ENCODE measurements at regions not wholly inside any gene's neighbourhood (a gene's known extent, or its start where the extent isn't known, plus 50 kb on each side); places are given as distances from the start of the nearest gene placed in this dataset.

GRCh38 chr4:15294202-15294601 lies 133.6 kb upstream of the C1QTNF7 start:
- no peak overlapping the region for H2AFZ ChIP-seq (ENCODE audit: low read depth, low read length)
- no peak overlapping the region for H3K27ac ChIP-seq (ENCODE audit: low read length)
- no peaks in the 10 kb centered on the region for H3K9me3 ChIP-seq (ENCODE audit: low read length)
- no peak overlapping the region for H3K4me2 ChIP-seq (ENCODE audit: low read length)
- no peaks in the 10 kb centered on the region for H3K79me2 ChIP-seq (replicated peaks; ENCODE audit: insufficient read depth, low read length)
- H3K27me3 ChIP-seq (ENCODE audit: insufficient read depth, low read depth, low read length), result no peaks in the 10 kb centered on the region
- H3K36me3 ChIP-seq (ENCODE audit: insufficient read depth, low read length), result no peaks in the 10 kb centered on the region
- no peak overlapping the region for H3K9ac ChIP-seq (ENCODE audit: low read length)
- no peak for TF ChIP-seq RAD21 (conservative IDR thresholded peaks at IDR 0.05)
- TF ChIP-seq SMC3 (conservative IDR thresholded peaks at IDR 0.05; ENCODE audit: poor library complexity), result no peak
- no peak for TF ChIP-seq EP300 (conservative IDR thresholded peaks at IDR 0.05; ENCODE audit: poor library complexity, severe bottlenecking)
- no peak for TF ChIP-seq REST (IDR thresholded peaks at IDR 0.05; ENCODE audit: borderline replicate concordance)
- TF ChIP-seq MXI1 (conservative IDR thresholded peaks at IDR 0.05; ENCODE audit: poor library complexity, severe bottlenecking), result no peak
- TF ChIP-seq CTCF (IDR thresholded peaks at IDR 0.05; ENCODE audit: poor library complexity, severe bottlenecking), result no peak
- no peak for TF ChIP-seq EZH2 (IDR thresholded peaks at IDR 0.05; ENCODE audit: borderline replicate concordance, insufficient read depth, low read length, poor library complexity, severe bottlenecking)
- TF ChIP-seq TAF1 (IDR thresholded peaks at IDR 0.05; ENCODE audit: low read depth), result no peak
- TF ChIP-seq POLR2AphosphoS5 (IDR thresholded peaks at IDR 0.05), result no peak
- no peaks in the 10 kb centered on the region for H3F3A ChIP-seq (ENCODE audit: insufficient read depth, low read length, poor library complexity, severe bottlenecking)
- no peaks in the 10 kb centered on the region for H3K9me2 ChIP-seq (ENCODE audit: insufficient read depth, low read length)
- no peaks in the 10 kb centered on the region for H4K20me1 ChIP-seq (ENCODE audit: insufficient read depth)
- H3K4me3 ChIP-seq (ENCODE audit: low read length), result no peak overlapping the region

GRCh38 chr4:15294832-15295231 lies 133.0 kb upstream of the C1QTNF7 start:
- H3K9ac ChIP-seq (ENCODE audit: low read length), result no peak overlapping the region
- no peaks in the 10 kb centered on the region for H3F3A ChIP-seq (ENCODE audit: insufficient read depth, low read length, poor library complexity, severe bottlenecking)
- no peak for TF ChIP-seq EP300 (conservative IDR thresholded peaks at IDR 0.05; ENCODE audit: poor library complexity, severe bottlenecking)
- no peak for TF ChIP-seq EZH2 (IDR thresholded peaks at IDR 0.05; ENCODE audit: borderline replicate concordance, insufficient read depth, low read length, poor library complexity, severe bottlenecking)
- no peak for TF ChIP-seq SMC3 (conservative IDR thresholded peaks at IDR 0.05; ENCODE audit: poor library complexity)
- no peak for TF ChIP-seq TAF1 (IDR thresholded peaks at IDR 0.05; ENCODE audit: low read depth)
- no peak for TF ChIP-seq RAD21 (conservative IDR thresholded peaks at IDR 0.05)
- no peak for TF ChIP-seq REST (IDR thresholded peaks at IDR 0.05; ENCODE audit: borderline replicate concordance)
- no peak for TF ChIP-seq POLR2AphosphoS5 (IDR thresholded peaks at IDR 0.05)
- no peaks in the 10 kb centered on the region for H3K9me3 ChIP-seq (ENCODE audit: low read length)
- H3K4me2 ChIP-seq (ENCODE audit: low read length), result no peak overlapping the region
- H3K27me3 ChIP-seq (ENCODE audit: insufficient read depth, low read depth, low read length), result no peaks in the 10 kb centered on the region
- H3K27ac ChIP-seq (ENCODE audit: low read length), result no peak overlapping the region
- no peaks in the 10 kb centered on the region for H3K9me2 ChIP-seq (ENCODE audit: insufficient read depth, low read length)
- no peaks in the 10 kb centered on the region for H3K79me2 ChIP-seq (replicated peaks; ENCODE audit: insufficient read depth, low read length)
- H2AFZ ChIP-seq (ENCODE audit: low read depth, low read length), result no peak overlapping the region
- H3K36me3 ChIP-seq (ENCODE audit: insufficient read depth, low read length), result no peaks in the 10 kb centered on the region
- no peaks in the 10 kb centered on the region for H4K20me1 ChIP-seq (ENCODE audit: insufficient read depth)
- H3K4me3 ChIP-seq (ENCODE audit: low read length), result no peak overlapping the region

All from neural cell (in vitro differentiated cells).